HEK293 (cell line): ENCODE measurements at regions not wholly inside any gene's neighbourhood (a gene's known extent, or its start where the extent isn't known, plus 50 kb on each side); places are given as distances from the start of the nearest gene placed in this dataset.

Experiments
- CTCF ChIA-PET: fragments of 350-600 bp; formaldehyde crosslinking; extraction: SDS; loops from one replicate; lab custom pipeline; 2021; ENCODE audit warnings: antibody characterized with exemption; lab: Yijun Ruan, JAX
- POLR2A ChIA-PET: fragments of 300-600 bp; formaldehyde crosslinking; extraction: SDS; loops from one replicate; lab custom pipeline; 2020; ENCODE audit warnings: antibody characterized with exemption, inconsistent platforms; lab: Yijun Ruan, JAX
- H3K27ac ChIP-seq: fragments of 200-500 bp; sonication (Bioruptor generic); 2 replicates; pipeline ENCODE4 v1.5.1; 2014; ENCODE audit warnings: low read depth, low read length, control low read depth, inconsistent platforms; ENCODE audit errors: extremely low read depth
- H3K36me3 ChIP-seq, 2 experiments: fragments of 200-500 bp in 1 of 2; sonication (Bioruptor generic) in 1 of 2; 1 replicate in 1 of 2; 2 replicates in 1 of 2; pipeline ENCODE4 v1.5.1; 2014 to 2017; ENCODE audit warnings: inconsistent platforms in 2 of 2, low read length in 2 of 2; ENCODE audit not compliant: control insufficient read depth in 2 of 2, insufficient read depth in 1 of 2
- H3K4me1 ChIP-seq: fragments of 200-500 bp; sonication (Bioruptor generic); 2 replicates; pipeline ENCODE4 v1.5.1; 2014; ENCODE audit warnings: mild to moderate bottlenecking, low read length, inconsistent platforms; ENCODE audit not compliant: control insufficient read depth, insufficient read depth
- H3K4me3 ChIP-seq: 2 replicates; pipeline ENCODE4 v1.5.1; 2011; ENCODE audit warnings: low read depth, mild to moderate bottlenecking, control low read depth, low read length, moderate library complexity
- H3K9me3 ChIP-seq: fragments of 200-500 bp; sonication (Bioruptor generic); 2 replicates; pipeline ENCODE4 v1.5.1; 2014; ENCODE audit warnings: low read depth, low read length, inconsistent platforms; ENCODE audit not compliant: control insufficient read depth, insufficient read depth
- HOXA7 ChIP-seq: sonication (generic); formaldehyde crosslinking; IDR thresholded peaks from 2 replicates; pipeline ENCODE4 v1.8.1; 2022; ENCODE audit warnings: missing genetic modification reagents, borderline replicate concordance
- KLF1 ChIP-seq: fragments of 450-650 bp; formaldehyde crosslinking; IDR thresholded peaks from 2 replicates; pipeline ENCODE4 v1.5.1; 2016; ENCODE audit warnings: missing biosample characterization, missing genetic modification characterization
- KLF10 ChIP-seq: fragments of 450-650 bp; IDR thresholded peaks from 2 replicates; pipeline ENCODE4 v1.5.1; 2018; ENCODE audit warnings: missing biosample characterization, mild to moderate bottlenecking, missing genetic modification characterization
- MYNN ChIP-seq: fragments of 450-650 bp; formaldehyde crosslinking; IDR thresholded peaks from 2 replicates; pipeline ENCODE4 v1.5.1; 2016; ENCODE audit warnings: missing biosample characterization, missing genetic modification characterization, borderline replicate concordance
- SCRT2 ChIP-seq: fragments of 450-650 bp; formaldehyde crosslinking; IDR thresholded peaks from 2 replicates; pipeline ENCODE4 v1.5.1; 2016; ENCODE audit warnings: missing biosample characterization, missing genetic modification characterization
- ZBTB44 ChIP-seq: fragments of 450-650 bp; IDR thresholded peaks from 2 replicates; pipeline ENCODE4 v1.5.1; 2018; ENCODE audit warnings: missing biosample characterization, mild to moderate bottlenecking, missing genetic modification characterization
- ZBTB49 ChIP-seq: fragments of 450-650 bp; formaldehyde crosslinking; IDR thresholded peaks from 2 replicates; pipeline ENCODE4 v1.5.1; 2016; ENCODE audit warnings: missing biosample characterization, missing genetic modification characterization, low read depth
- ZNF10 ChIP-seq: fragments of 450-650 bp; formaldehyde crosslinking; IDR thresholded peaks from 2 replicates; pipeline ENCODE4 v1.5.1; 2017; ENCODE audit warnings: missing biosample characterization, missing genetic modification characterization
- ZNF112 ChIP-seq: fragments of 450-650 bp; formaldehyde crosslinking; IDR thresholded peaks from 2 replicates; pipeline ENCODE4 v1.5.0; 2017; ENCODE audit warnings: missing biosample characterization, missing genetic modification characterization
- ZNF138 ChIP-seq: fragments of 450-650 bp; formaldehyde crosslinking; IDR thresholded peaks from 2 replicates; pipeline ENCODE4 v1.5.1; 2016; ENCODE audit warnings: missing biosample characterization, missing genetic modification characterization, borderline replicate concordance
- ZNF157 ChIP-seq: fragments of 450-650 bp; formaldehyde crosslinking; IDR thresholded peaks from 2 replicates; pipeline ENCODE4 v1.5.1; 2016; ENCODE audit warnings: missing biosample characterization, missing genetic modification characterization
- ZNF169 ChIP-seq: fragments of 450-650 bp; formaldehyde crosslinking; IDR thresholded peaks from 2 replicates; pipeline ENCODE4 v1.5.1; 2016; ENCODE audit warnings: missing biosample characterization, missing genetic modification characterization
- ZNF175 ChIP-seq: fragments of 450-650 bp; formaldehyde crosslinking; IDR thresholded peaks from 2 replicates; pipeline ENCODE4 v1.5.1; 2016; ENCODE audit warnings: missing biosample characterization, missing genetic modification characterization
- ZNF184 ChIP-seq: fragments of 450-650 bp; IDR thresholded peaks from 2 replicates; pipeline ENCODE4 v1.5.1; 2018; ENCODE audit warnings: missing biosample characterization, mild to moderate bottlenecking, missing genetic modification characterization
- ZNF202 ChIP-seq: fragments of 450-650 bp; formaldehyde crosslinking; IDR thresholded peaks from 2 replicates; pipeline ENCODE4 v1.5.1; 2016; ENCODE audit warnings: missing biosample characterization, missing genetic modification characterization, borderline replicate concordance
- ZNF302 ChIP-seq: fragments of 450-650 bp; formaldehyde crosslinking; IDR thresholded peaks from 2 replicates; pipeline ENCODE4 v1.5.1; 2016; ENCODE audit warnings: missing biosample characterization, missing genetic modification characterization, low read depth
- ZNF335 ChIP-seq: fragments of 450-650 bp; formaldehyde crosslinking; conservative IDR thresholded peaks from 2 replicates; pipeline ENCODE4 v1.5.1; 2016; ENCODE audit warnings: missing biosample characterization, missing genetic modification characterization
- ZNF350 ChIP-seq: fragments of 450-650 bp; formaldehyde crosslinking; IDR thresholded peaks from 2 replicates; pipeline ENCODE4 v1.5.0; 2017; ENCODE audit warnings: missing biosample characterization, mild to moderate bottlenecking, missing genetic modification characterization
- ZNF37A ChIP-seq: fragments of 450-650 bp; IDR thresholded peaks from 2 replicates; pipeline ENCODE4 v1.5.1; 2018; ENCODE audit warnings: missing biosample characterization, missing genetic modification characterization
- ZNF391 ChIP-seq: fragments of 450-650 bp; formaldehyde crosslinking; IDR thresholded peaks from 2 replicates; pipeline ENCODE4 v1.5.1; 2016; ENCODE audit warnings: low read depth, missing biosample characterization, missing genetic modification characterization, borderline replicate concordance
- ZNF404 ChIP-seq: fragments of 450-650 bp; formaldehyde crosslinking; IDR thresholded peaks from 2 replicates; pipeline ENCODE4 v1.5.1; 2017; ENCODE audit warnings: missing biosample characterization, missing genetic modification characterization
- ZNF423 ChIP-seq: fragments of 450-650 bp; formaldehyde crosslinking; IDR thresholded peaks from 2 replicates; pipeline ENCODE4 v1.5.1; 2016; ENCODE audit warnings: missing biosample characterization, missing genetic modification characterization
- ZNF473 ChIP-seq: fragments of 450-650 bp; formaldehyde crosslinking; IDR thresholded peaks from 2 replicates; pipeline ENCODE4 v1.5.1; 2017; ENCODE audit warnings: missing biosample characterization, missing genetic modification characterization
- ZNF510 ChIP-seq: fragments of 450-650 bp; formaldehyde crosslinking; IDR thresholded peaks from 2 replicates; pipeline ENCODE4 v1.5.1; 2018; ENCODE audit warnings: mild to moderate bottlenecking, missing genetic modification characterization, missing biosample characterization; ENCODE audit not compliant: insufficient replicate concordance
- ZNF560 ChIP-seq: fragments of 450-650 bp; formaldehyde crosslinking; IDR thresholded peaks from 2 replicates; pipeline ENCODE4 v1.5.1; 2017; ENCODE audit warnings: missing biosample characterization, missing genetic modification characterization, borderline replicate concordance
- ZNF626 ChIP-seq: fragments of 450-650 bp; sonication (Bioruptor Pico); formaldehyde crosslinking; IDR thresholded peaks from 2 replicates; pipeline ENCODE4 v1.5.1; 2018; ENCODE audit warnings: missing biosample characterization, missing genetic modification characterization, inconsistent platforms
- ZNF645 ChIP-seq: fragments of 450-650 bp; formaldehyde crosslinking; IDR thresholded peaks from 2 replicates; pipeline ENCODE4; 2016; ENCODE audit warnings: missing biosample characterization, missing genetic modification characterization
- ZNF654 ChIP-seq: fragments of 450-650 bp; formaldehyde crosslinking; IDR thresholded peaks from 2 replicates; pipeline ENCODE4 v1.5.1; 2016; ENCODE audit warnings: low read depth, missing biosample characterization, missing genetic modification characterization
- ZNF677 ChIP-seq: fragments of 450-650 bp; IDR thresholded peaks from 2 replicates; pipeline ENCODE4 v1.5.0; 2018; ENCODE audit warnings: missing biosample characterization, mild to moderate bottlenecking, missing genetic modification characterization, moderate library complexity
- ZNF777 ChIP-seq: fragments of 450-650 bp; formaldehyde crosslinking; IDR thresholded peaks from 2 replicates; pipeline ENCODE4 v1.5.1; 2017; ENCODE audit warnings: missing biosample characterization, missing genetic modification characterization, borderline replicate concordance
- ZSCAN5A ChIP-seq: fragments of 450-650 bp; formaldehyde crosslinking; IDR thresholded peaks from 2 replicates; pipeline ENCODE4 v1.5.1; 2016; ENCODE audit warnings: missing biosample characterization, missing genetic modification characterization

GRCh38 chr3:34247401-34247800, 449.0 kb downstream of the PDCD6IP start:
- POLR2A ChIA-PET: no interaction called here
- Histone ChIP-seq H3K36me3 (no peaks in the 10 kb centered on the region), H3K4me3 (no peak overlapping the region), H3K4me1 (no peaks in the 10 kb centered on the region), H3K9me3 (no peaks in the 10 kb centered on the region), H3K27ac (no peak overlapping the region)
- TF ChIP-seq ZNF138 (tag by site-specific recombination) (no peak), ZNF654 (tag by site-specific recombination) (no peak), ZNF37A (tag by site-specific recombination) (no peak), ZNF777 (tag by site-specific recombination) (no peak), ZNF350 (no peak), ZNF302 (no peak), HOXA7 (CRISPR knock-in tag) (no peak), ZNF510 (tag by site-specific recombination) (no peak), ZNF391 (tag by site-specific recombination) (no peak), ZNF175 (no peak), ZNF335 (no peak), ZNF10 (no peak), ZSCAN5A (tag by site-specific recombination) (no peak), ZBTB49 (tag by site-specific recombination) (no peak), ZNF169 (tag by site-specific recombination) (no peak), ZNF626 (tag by site-specific recombination) (no peak), KLF1 (tag by site-specific recombination) (no peak), SCRT2 (tag by site-specific recombination) (no peak), ZNF473 (tag by site-specific recombination) (no peak), ZNF404 (tag by site-specific recombination) (no peak)
- CTCF ChIA-PET: interaction anchor here (0.7 to 2.4 kb wide), 3 partner anchors 10 to 363 kb away, joined by 3 to 16 read pairs (median 4); no protein-coding TSS in a partner anchor

- POLR2A ChIA-PET: no interaction called here
- TF ChIP-seq ZNF677 (tag by site-specific recombination): no peak
- no peak for TF ChIP-seq KLF10 (tag by site-specific recombination)
- TF ChIP-seq MYNN: no peak
- TF ChIP-seq ZNF335: no peak
- no peak for TF ChIP-seq KLF1 (tag by site-specific recombination)
- TF ChIP-seq ZNF202 (tag by site-specific recombination): no peak
- no peak for TF ChIP-seq ZNF423 (tag by site-specific recombination)
- no peak for TF ChIP-seq ZNF157 (tag by site-specific recombination)
- TF ChIP-seq ZNF645 (tag by site-specific recombination): no peak
- TF ChIP-seq ZNF112 (tag by site-specific recombination): no peak
- TF ChIP-seq ZNF560: no peak
- no peak for TF ChIP-seq ZNF184
- TF ChIP-seq ZBTB44: no peak
Observed at GRCh38 chr3:34248352-34248751, 449.9 kb downstream of the PDCD6IP start.

More at GRCh38 chr3:34248352-34248751, 449.9 kb downstream of the PDCD6IP start:
- Histone ChIP-seq H3K4me1 (no peaks in the 10 kb centered on the region), H3K27ac (no peak overlapping the region), H3K36me3 (no peaks in the 10 kb centered on the region), H3K9me3 (no peaks in the 10 kb centered on the region), H3K4me3 (no peak overlapping the region)
- CTCF ChIA-PET: interaction anchor here (0.7 to 2.4 kb wide), 2 partner anchors 12 to 23 kb away, joined by 3 to 16 read pairs; no protein-coding TSS in a partner anchor
